WTC11 (cell line): ENCODE measurements at regions not wholly inside any gene's neighbourhood (a gene's known extent, or its start where the extent isn't known, plus 50 kb on each side); places are given as distances from the start of the nearest gene placed in this dataset.

Source experiments
- ETV6 ChIP-seq: sonication (generic); formaldehyde crosslinking; IDR thresholded peaks from 2 replicates; pipeline ENCODE4 v1.8.1; 2022; ENCODE audit warnings: mild to moderate bottlenecking, missing genetic modification reagents
- TF ChIP-seq, protein P1 (sequence below): fragments of 200-600 bp; IDR thresholded peaks from 2 replicates; pipeline ENCODE4 v1.8.0; 2022; ENCODE audit warnings: antibody characterized with exemption
- TF ChIP-seq, protein P2 (sequence below): sonication (generic); formaldehyde crosslinking; IDR thresholded peaks from 2 replicates; pipeline ENCODE4 v1.8.1; 2023; ENCODE audit warnings: mild to moderate bottlenecking, moderate library complexity, missing genetic modification reagents
- TF ChIP-seq, protein P3 (sequence below): sonication (generic); formaldehyde crosslinking; IDR thresholded peaks from 2 replicates; pipeline ENCODE4 v1.8.0; 2022; ENCODE audit warnings: mild to moderate bottlenecking, missing genetic modification reagents
- TF ChIP-seq, protein P4 (sequence below): sonication (generic); formaldehyde crosslinking; IDR thresholded peaks from 2 replicates; pipeline ENCODE4 v1.8.1; 2023; ENCODE audit warnings: mild to moderate bottlenecking, missing genetic modification reagents, moderate library complexity
- TF ChIP-seq, protein P5 (sequence below): sonication (generic); formaldehyde crosslinking; IDR thresholded peaks from 2 replicates; pipeline ENCODE4 v1.8.1; 2023; ENCODE audit warnings: mild to moderate bottlenecking, missing genetic modification reagents

DNA sequence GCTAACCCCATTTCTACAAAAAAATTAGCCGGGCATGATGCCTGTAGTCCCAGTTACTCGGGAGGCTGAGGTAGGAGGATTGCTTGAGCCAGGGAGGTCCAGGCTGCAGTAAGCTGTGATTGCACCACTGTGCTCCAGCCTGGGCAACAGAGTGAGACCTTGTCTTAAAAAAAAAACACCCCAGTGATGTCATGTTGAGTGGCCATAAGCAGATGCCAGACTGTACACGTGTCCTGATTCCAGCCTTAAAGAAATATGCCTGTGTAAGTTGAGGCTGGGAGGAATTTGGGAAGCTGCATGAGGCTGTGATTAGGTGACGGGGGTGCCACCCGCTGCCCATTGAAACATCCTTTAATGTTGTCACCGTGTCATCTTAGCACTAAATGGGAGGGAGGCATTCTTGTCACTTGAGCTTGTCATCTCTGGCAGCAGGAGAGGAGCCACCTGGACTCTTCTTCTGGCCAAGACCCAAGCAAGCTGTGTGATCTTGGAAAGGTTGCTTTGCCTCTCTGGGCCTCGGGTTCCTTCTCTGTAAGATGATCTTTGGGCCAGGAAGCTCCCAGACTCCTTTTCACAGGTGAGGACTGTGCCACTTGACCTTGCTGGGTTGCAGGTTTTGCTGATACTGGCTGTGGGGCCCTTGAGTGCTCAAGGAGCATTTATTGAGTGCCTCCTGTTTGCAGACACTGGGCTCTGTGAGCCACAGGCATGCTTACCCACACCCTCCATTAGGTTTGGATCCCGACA lies 98.3 kb upstream of the CIBAR2 start:
- TF ChIP-seq, protein P1, sequence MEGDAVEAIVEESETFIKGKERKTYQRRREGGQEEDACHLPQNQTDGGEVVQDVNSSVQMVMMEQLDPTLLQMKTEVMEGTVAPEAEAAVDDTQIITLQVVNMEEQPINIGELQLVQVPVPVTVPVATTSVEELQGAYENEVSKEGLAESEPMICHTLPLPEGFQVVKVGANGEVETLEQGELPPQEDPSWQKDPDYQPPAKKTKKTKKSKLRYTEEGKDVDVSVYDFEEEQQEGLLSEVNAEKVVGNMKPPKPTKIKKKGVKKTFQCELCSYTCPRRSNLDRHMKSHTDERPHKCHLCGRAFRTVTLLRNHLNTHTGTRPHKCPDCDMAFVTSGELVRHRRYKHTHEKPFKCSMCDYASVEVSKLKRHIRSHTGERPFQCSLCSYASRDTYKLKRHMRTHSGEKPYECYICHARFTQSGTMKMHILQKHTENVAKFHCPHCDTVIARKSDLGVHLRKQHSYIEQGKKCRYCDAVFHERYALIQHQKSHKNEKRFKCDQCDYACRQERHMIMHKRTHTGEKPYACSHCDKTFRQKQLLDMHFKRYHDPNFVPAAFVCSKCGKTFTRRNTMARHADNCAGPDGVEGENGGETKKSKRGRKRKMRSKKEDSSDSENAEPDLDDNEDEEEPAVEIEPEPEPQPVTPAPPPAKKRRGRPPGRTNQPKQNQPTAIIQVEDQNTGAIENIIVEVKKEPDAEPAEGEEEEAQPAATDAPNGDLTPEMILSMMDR = no peak
- TF ChIP-seq, protein P2, sequence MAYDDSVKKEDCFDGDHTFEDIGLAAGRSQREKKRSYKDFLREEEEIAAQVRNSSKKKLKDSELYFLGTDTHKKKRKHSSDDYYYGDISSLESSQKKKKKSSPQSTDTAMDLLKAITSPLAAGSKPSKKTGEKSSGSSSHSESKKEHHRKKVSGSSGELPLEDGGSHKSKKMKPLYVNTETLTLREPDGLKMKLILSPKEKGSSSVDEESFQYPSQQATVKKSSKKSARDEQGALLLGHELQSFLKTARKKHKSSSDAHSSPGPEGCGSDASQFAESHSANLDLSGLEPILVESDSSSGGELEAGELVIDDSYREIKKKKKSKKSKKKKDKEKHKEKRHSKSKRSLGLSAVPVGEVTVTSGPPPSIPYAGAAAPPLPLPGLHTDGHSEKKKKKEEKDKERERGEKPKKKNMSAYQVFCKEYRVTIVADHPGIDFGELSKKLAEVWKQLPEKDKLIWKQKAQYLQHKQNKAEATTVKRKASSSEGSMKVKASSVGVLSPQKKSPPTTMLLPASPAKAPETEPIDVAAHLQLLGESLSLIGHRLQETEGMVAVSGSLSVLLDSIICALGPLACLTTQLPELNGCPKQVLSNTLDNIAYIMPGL (CRISPR knock-in tag) = no peak
- TF ChIP-seq, protein P3, sequence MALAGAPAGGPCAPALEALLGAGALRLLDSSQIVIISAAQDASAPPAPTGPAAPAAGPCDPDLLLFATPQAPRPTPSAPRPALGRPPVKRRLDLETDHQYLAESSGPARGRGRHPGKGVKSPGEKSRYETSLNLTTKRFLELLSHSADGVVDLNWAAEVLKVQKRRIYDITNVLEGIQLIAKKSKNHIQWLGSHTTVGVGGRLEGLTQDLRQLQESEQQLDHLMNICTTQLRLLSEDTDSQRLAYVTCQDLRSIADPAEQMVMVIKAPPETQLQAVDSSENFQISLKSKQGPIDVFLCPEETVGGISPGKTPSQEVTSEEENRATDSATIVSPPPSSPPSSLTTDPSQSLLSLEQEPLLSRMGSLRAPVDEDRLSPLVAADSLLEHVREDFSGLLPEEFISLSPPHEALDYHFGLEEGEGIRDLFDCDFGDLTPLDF (CRISPR knock-in tag) = no peak
- TF ChIP-seq, protein P4, sequence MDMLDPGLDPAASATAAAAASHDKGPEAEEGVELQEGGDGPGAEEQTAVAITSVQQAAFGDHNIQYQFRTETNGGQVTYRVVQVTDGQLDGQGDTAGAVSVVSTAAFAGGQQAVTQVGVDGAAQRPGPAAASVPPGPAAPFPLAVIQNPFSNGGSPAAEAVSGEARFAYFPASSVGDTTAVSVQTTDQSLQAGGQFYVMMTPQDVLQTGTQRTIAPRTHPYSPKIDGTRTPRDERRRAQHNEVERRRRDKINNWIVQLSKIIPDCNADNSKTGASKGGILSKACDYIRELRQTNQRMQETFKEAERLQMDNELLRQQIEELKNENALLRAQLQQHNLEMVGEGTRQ (CRISPR knock-in tag) = no peak
- TF ChIP-seq, protein P5, sequence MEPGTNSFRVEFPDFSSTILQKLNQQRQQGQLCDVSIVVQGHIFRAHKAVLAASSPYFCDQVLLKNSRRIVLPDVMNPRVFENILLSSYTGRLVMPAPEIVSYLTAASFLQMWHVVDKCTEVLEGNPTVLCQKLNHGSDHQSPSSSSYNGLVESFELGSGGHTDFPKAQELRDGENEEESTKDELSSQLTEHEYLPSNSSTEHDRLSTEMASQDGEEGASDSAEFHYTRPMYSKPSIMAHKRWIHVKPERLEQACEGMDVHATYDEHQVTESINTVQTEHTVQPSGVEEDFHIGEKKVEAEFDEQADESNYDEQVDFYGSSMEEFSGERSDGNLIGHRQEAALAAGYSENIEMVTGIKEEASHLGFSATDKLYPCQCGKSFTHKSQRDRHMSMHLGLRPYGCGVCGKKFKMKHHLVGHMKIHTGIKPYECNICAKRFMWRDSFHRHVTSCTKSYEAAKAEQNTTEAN (CRISPR knock-in tag) = no peak
- no peak for TF ChIP-seq ETV6
